GM18505 (cell line): ENCODE measurements at regions not wholly inside any gene's neighbourhood (a gene's known extent, or its start where the extent isn't known, plus 50 kb on each side); places are given as distances from the start of the nearest gene placed in this dataset.
"Not testable (repeated sequence)": the region's sequence is repeated elsewhere in the genome, so short reads cannot be mapped to it uniquely, and the experiment has no call there.

Experiments used
- ATAC-seq: cut with Tn5 transposase; IDR thresholded peaks from one replicate; pipeline ENCODE4 v1.9.1; 2021; ENCODE audit not compliant: unreplicated experiment
- POLR2A ChIP-seq: IDR thresholded peaks from 4 replicates; pipeline ENCODE4 v1.6.1; 2011; ENCODE audit warnings: borderline replicate concordance; ENCODE audit not compliant: insufficient read depth, insufficient read length; ENCODE audit errors: extremely low read depth

GRCh38 chr9:135297456-135298075 is 182.0 kb upstream of the PPP1R26 start:
- ATAC-seq, result no peak
- TF ChIP-seq POLR2A, result no peak

- TF ChIP-seq POLR2A, result no peak
- no peak for ATAC-seq
Measured at GRCh38 chr9:135299239-135299590, 180.4 kb upstream of the PPP1R26 start.

GRCh38 chr9:135299651-135300345 is 179.8 kb upstream of the PPP1R26 start:
- no peak for ATAC-seq
- no peak for TF ChIP-seq POLR2A

GRCh38 chr9:135300346-135301141 is 179.0 kb upstream of the PPP1R26 start:
- ATAC-seq, result no peak

GRCh38 chr9:135301271-135302263 is 178.0 kb upstream of the PPP1R26 start:
- no peak for ATAC-seq
- no peak for TF ChIP-seq POLR2A

More at GRCh38 chr9:135300346-135301141, 179.0 kb upstream of the PPP1R26 start:
- no peak for TF ChIP-seq POLR2A

- ATAC-seq, result no peak
- no peak for TF ChIP-seq POLR2A
Measured at GRCh38 chr9:135302329-135303279, 177.0 kb upstream of the PPP1R26 start.

- no peak for TF ChIP-seq POLR2A
- no peak for ATAC-seq
Measured at GRCh38 chr9:135303280-135303647, 176.3 kb upstream of the PPP1R26 start.

GRCh38 chr9:135303865-135304499 is 175.6 kb upstream of the PPP1R26 start:
- no peak for ATAC-seq
- no peak for TF ChIP-seq POLR2A

GRCh38 chr9:135304886-135305285 is 174.7 kb upstream of the PPP1R26 start:
- ATAC-seq, result no peak
- no peak for TF ChIP-seq POLR2A

- TF ChIP-seq POLR2A, result no peak
- no peak for ATAC-seq
Measured at GRCh38 chr9:135305546-135306180, 173.9 kb upstream of the PPP1R26 start.

GRCh38 chr9:135306699-135307098 is 172.9 kb upstream of the PPP1R26 start:
- no peak for TF ChIP-seq POLR2A
- no peak for ATAC-seq

- ATAC-seq, result no peak
- TF ChIP-seq POLR2A, result no peak
Measured at GRCh38 chr9:135307300-135307699, 172.3 kb upstream of the PPP1R26 start.

- not testable (repeated sequence) for ATAC-seq
Measured at GRCh38 chr9:135307919-135308318, 171.7 kb upstream of the PPP1R26 start.
